IgD-negative memory B cell (primary cell): ENCODE measurements at regions not wholly inside any gene's neighbourhood (a gene's known extent, or its start where the extent isn't known, plus 50 kb on each side); places are given as distances from the start of the nearest gene placed in this dataset.
"Not testable (repeated sequence)": the region's sequence is repeated elsewhere in the genome, so short reads cannot be mapped to it uniquely, and the experiment has no call there.

Source experiments
- H3K27ac Mint-ChIP-seq, 3 donors: one replicate each; pipeline ENCODE4 v1.8.0; 2020 to 2022; ENCODE audit warnings: mild to moderate bottlenecking in 3 of 3, mixed read lengths in 3 of 3, moderate library complexity in 1 of 3
- H3K27me3 Mint-ChIP-seq: one replicate; pipeline ENCODE4 v1.8.0; 2021; ENCODE audit warnings: mixed read lengths
- H3K36me3 Mint-ChIP-seq: one replicate; pipeline ENCODE4 v1.8.0; 2020; ENCODE audit warnings: mild to moderate bottlenecking, mixed read lengths
- H3K4me1 Mint-ChIP-seq, 3 donors: one replicate each; pipeline ENCODE4 v1.8.0; 2020 to 2022; ENCODE audit warnings: mixed read lengths in 3 of 3, mild to moderate bottlenecking in 1 of 3
- H3K4me3 Mint-ChIP-seq, 4 donors: one replicate each; pipeline ENCODE4 v1.8.0; 2020 to 2022; ENCODE audit warnings: mild to moderate bottlenecking in 4 of 4, mixed read lengths in 4 of 4, moderate library complexity in 3 of 4
- H3K9me3 Mint-ChIP-seq, 3 donors: one replicate each; pipeline ENCODE4 v1.8.0; 2020 to 2021; ENCODE audit warnings: mixed read lengths in 3 of 3, mild to moderate bottlenecking in 1 of 3

DNA sequence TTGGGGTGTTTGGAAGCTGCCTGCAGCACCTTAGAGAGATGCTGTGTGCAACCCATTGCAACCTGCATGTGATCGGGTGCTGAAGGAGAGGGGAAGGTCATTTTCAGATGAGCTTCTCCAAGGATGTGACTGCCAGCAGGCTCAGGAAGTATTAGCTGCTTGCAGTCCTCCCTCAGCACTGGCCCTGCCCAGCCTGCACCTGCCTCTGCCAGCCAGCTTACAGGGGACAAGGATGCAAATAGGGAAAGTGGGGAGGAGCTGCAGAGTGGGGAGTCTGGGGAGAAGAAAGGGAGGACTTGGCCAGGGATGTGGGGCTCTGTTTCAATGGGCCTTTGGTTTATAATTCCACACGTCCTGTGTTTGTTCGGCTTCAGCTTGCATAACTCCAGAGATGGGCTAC is 254.5 kb downstream of the RRAGC start:
- H3K36me3 Mint-ChIP-seq, result peaks cover 4% of the 10 kb centered on the region
- H3K27ac Mint-ChIP-seq, result no peak overlapping the region
- H3K27me3 Mint-ChIP-seq, result peaks cover 19% of the 10 kb centered on the region
- no peaks in the 10 kb centered on the region for H3K9me3 Mint-ChIP-seq
- peaks cover 0 to 1% (median 0%) of the 10 kb centered on the region in 3 donors for H3K4me1 Mint-ChIP-seq
- H3K4me3 Mint-ChIP-seq, result no peak overlapping the region

GRCh38 chr1:38603907-38604306 is 255.7 kb downstream of the RRAGC start:
- H3K27ac Mint-ChIP-seq, result no peak overlapping the region
- H3K27me3 Mint-ChIP-seq, result peaks cover 19% of the 10 kb centered on the region

GRCh38 chr1:38600905-38601304 is 258.7 kb downstream of the RRAGC start:
- Mint-ChIP-seq H3K9me3 (no peaks in the 10 kb centered on the region), H3K36me3 (peaks cover 5% of the 10 kb centered on the region), H3K27ac (no peak overlapping the region), H3K27me3 (peaks cover 22% of the 10 kb centered on the region), H3K4me3 (no peak overlapping the region), H3K4me1 (peaks cover 0 to 1% (median 0%) of the 10 kb centered on the region in 3 donors)

More at GRCh38 chr1:38603907-38604306, 255.7 kb downstream of the RRAGC start:
- no peaks in the 10 kb centered on the region for H3K9me3 Mint-ChIP-seq
- H3K36me3 Mint-ChIP-seq, result peaks cover 5% of the 10 kb centered on the region
- peaks cover 0 to 1% (median 0%) of the 10 kb centered on the region in 3 donors for H3K4me1 Mint-ChIP-seq
- H3K4me3 Mint-ChIP-seq, result no peak overlapping the region

GRCh38 chr1:38600286-38600685 is 259.3 kb downstream of the RRAGC start:
- peaks cover 27% of the 10 kb centered on the region for H3K27me3 Mint-ChIP-seq

GRCh38 chr1:38598118-38598517 is 261.5 kb downstream of the RRAGC start:
- H3K4me1 Mint-ChIP-seq, result peaks cover 0 to 1% (median 0%) of the 10 kb centered on the region in 3 donors
- H3K4me3 Mint-ChIP-seq, result no peak overlapping the region
- no peak overlapping the region for H3K27ac Mint-ChIP-seq
- peaks cover 6 to 15% (median 7%) of the 10 kb centered on the region in 3 donors for H3K9me3 Mint-ChIP-seq
- H3K36me3 Mint-ChIP-seq, result peaks cover 5% of the 10 kb centered on the region
- peaks cover 32% of the 10 kb centered on the region for H3K27me3 Mint-ChIP-seq

More at GRCh38 chr1:38600286-38600685, 259.3 kb downstream of the RRAGC start:
- peaks cover 0 to 2% (median 1%) of the 10 kb centered on the region in 3 donors for H3K9me3 Mint-ChIP-seq
- no peak overlapping the region for H3K4me3 Mint-ChIP-seq
- H3K4me1 Mint-ChIP-seq, result peaks cover 0 to 1% (median 0%) of the 10 kb centered on the region in 3 donors
- H3K27ac Mint-ChIP-seq, result no peak overlapping the region
- H3K36me3 Mint-ChIP-seq, result peaks cover 5% of the 10 kb centered on the region

DNA sequence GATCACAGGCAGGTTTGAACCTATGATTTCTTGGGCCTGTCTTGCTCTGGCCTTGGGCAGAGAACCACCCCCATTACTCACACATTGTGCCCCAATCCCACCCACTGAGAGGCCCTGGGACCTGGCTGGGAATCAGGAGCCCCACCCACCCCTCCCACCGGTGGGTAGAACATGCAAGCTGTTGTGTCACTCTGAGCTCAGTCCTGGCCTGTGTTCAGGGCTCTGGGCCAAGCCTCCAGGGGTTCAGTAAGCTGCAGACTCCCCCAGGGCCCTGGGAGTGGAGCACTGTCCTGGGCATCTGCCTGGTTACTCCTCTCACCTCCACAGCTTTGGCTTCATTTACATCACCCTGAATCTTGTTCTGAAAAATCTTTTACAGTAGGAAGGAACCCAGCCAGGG is 270.5 kb downstream of the RRAGC start:
- Mint-ChIP-seq H3K36me3 (no peaks in the 10 kb centered on the region), H3K27me3 (peaks cover 13% of the 10 kb centered on the region), H3K4me1 (peaks cover 0 to 5% (median 4%) of the 10 kb centered on the region in 3 donors), H3K4me3 (peak overlapping the region in 1 of 4 donors; percentile 3), H3K27ac (no peak overlapping the region), H3K9me3 (peaks cover 3 to 7% (median 4%) of the 10 kb centered on the region in 3 donors)

DNA sequence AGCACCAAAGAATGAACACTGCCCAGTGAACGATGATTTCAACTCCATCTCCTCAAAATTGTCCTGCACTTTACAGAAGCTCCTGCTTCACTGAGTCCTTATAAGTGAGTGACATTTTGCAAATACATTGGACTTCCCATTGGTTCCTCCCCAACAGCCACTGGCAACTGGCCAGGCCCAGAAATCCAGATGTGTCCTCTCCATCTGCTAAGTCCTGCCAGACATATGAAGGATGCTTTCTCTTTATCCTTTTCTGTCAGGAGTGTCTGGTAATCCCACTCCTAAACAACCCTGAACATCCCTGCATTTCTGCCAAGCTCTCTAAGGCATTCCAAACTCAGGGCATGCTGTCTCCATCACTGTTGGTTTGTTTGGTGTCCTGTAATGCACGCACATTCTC is 271.8 kb downstream of the RRAGC start:
- Mint-ChIP-seq H3K27ac (no peak overlapping the region), H3K9me3 (peaks cover 3 to 6% (median 5%) of the 10 kb centered on the region in 3 donors), H3K27me3 (peaks cover 6% of the 10 kb centered on the region), H3K36me3 (peaks cover 2% of the 10 kb centered on the region), H3K4me3 (no peak overlapping the region), H3K4me1 (peaks cover 0 to 5% (median 4%) of the 10 kb centered on the region in 3 donors)

GRCh38 chr1:38586993-38587646 is 272.5 kb downstream of the RRAGC start:
- H3K27me3 Mint-ChIP-seq, result peaks cover 4% of the 10 kb centered on the region
- peaks cover 0 to 5% (median 4%) of the 10 kb centered on the region in 3 donors for H3K4me1 Mint-ChIP-seq
- peaks cover 2% of the 10 kb centered on the region for H3K36me3 Mint-ChIP-seq
- H3K4me3 Mint-ChIP-seq, result peak overlapping the region in 2 of 4 donors; percentile 79
- peaks cover 2 to 5% (median 3%) of the 10 kb centered on the region in 3 donors for H3K9me3 Mint-ChIP-seq
- no peak overlapping the region for H3K27ac Mint-ChIP-seq

- no peak overlapping the region for H3K4me3 Mint-ChIP-seq
- H3K4me1 Mint-ChIP-seq, result peaks cover 0 to 5% (median 4%) of the 10 kb centered on the region in 3 donors
- no peak overlapping the region for H3K27ac Mint-ChIP-seq
- H3K36me3 Mint-ChIP-seq, result peaks cover 2% of the 10 kb centered on the region
- peaks cover 4% of the 10 kb centered on the region for H3K27me3 Mint-ChIP-seq
- peaks cover 3 to 5% (median 5%) of the 10 kb centered on the region in 3 donors for H3K9me3 Mint-ChIP-seq
These were observed 273.6 kb downstream of the RRAGC start for GRCh38 chr1:38585971-38586370.

DNA sequence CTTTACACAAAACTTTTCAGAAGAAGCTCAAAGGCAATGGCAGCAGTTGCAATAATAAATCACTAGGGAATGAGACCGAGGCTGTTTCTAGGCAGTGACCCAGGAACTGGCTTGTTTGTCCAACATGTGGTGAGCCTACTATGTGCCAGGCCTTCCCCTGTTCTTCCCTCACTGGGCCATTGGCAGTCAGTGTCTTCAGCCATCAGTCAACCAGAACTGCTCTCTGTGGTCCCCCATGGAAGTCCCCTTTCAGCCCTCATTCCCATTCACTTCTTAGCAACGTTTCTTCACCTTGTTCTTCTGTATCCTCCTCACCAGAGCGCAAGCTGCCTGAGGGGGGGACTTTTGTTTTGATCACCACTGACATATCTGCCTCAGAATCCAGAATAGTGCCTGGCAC is 274.1 kb downstream of the RRAGC start:
- Mint-ChIP-seq H3K27me3 (peaks cover 4% of the 10 kb centered on the region), H3K4me1 (peaks cover 0 to 5% (median 4%) of the 10 kb centered on the region in 3 donors), H3K27ac (no peak overlapping the region), H3K9me3 (peaks cover 3 to 5% (median 4%) of the 10 kb centered on the region in 3 donors), H3K36me3 (peaks cover 2% of the 10 kb centered on the region), H3K4me3 (no peak overlapping the region)

DNA sequence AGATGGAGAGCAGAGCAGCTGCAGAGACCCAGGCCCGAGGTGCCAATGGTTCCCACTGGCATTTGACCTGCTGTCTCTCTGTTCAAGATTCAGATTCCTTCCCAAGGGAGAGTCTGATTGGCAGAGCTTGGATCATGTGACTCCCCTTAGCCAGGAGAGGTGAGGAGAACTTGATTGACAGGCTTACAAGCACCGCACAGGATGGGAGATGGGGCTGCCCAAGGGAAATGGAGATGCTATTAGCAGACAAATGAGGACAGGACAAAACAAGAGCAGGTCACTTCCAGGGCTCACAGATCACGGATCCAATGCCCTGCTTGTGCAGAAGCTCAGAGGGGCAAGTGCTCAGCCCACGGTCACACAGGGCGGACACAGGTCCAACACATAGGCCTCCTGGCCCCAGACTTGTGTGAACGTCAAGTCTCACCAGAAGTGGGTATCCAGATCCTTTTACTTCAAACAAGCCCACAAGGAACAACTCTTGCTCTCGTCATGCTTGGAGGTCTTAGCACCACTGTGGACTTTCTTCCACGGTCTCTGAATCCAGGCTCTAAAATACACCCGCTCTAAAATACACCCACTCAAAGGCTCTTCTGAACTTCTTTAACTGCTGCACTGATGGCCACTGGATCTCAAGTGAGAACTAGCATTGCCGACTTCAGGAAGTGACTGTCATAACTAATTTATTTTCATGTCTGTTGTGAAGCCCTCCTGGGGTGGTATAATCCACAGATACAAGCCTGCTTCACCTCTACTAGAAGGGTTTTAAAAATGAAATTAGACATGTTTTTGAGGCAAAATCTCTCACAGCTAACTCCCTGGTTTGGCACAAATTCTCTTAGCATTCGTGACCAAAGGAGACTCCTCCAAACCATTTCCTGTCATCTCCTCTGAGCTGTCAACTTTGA is 274.9 kb downstream of the RRAGC start:
- Mint-ChIP-seq H3K9me3 (peaks cover 2 to 5% (median 3%) of the 10 kb centered on the region in 3 donors), H3K36me3 (peaks cover 2% of the 10 kb centered on the region), H3K4me3 (no peak overlapping the region), H3K27ac (no peak overlapping the region), H3K27me3 (peaks cover 9% of the 10 kb centered on the region), H3K4me1 (peaks cover 0 to 5% (median 4%) of the 10 kb centered on the region in 3 donors)

GRCh38 chr1:38583287-38583686 is 276.3 kb downstream of the RRAGC start:
- not testable (repeated sequence) for H3K4me1 Mint-ChIP-seq, H3K36me3 Mint-ChIP-seq, H3K4me3 Mint-ChIP-seq, H3K9me3 Mint-ChIP-seq, H3K27ac Mint-ChIP-seq
- H3K27me3 Mint-ChIP-seq, result peaks cover 21% of the 10 kb centered on the region

GRCh38 chr1:38581396-38581795 is 278.2 kb downstream of the RRAGC start:
- Mint-ChIP-seq H3K27me3 (peaks cover 31% of the 10 kb centered on the region), H3K36me3 (peaks cover 2% of the 10 kb centered on the region), H3K9me3 (peaks cover 2 to 5% (median 3%) of the 10 kb centered on the region in 3 donors), H3K27ac (no peak overlapping the region), H3K4me3 (no peak overlapping the region), H3K4me1 (peaks cover 0 to 5% (median 3%) of the 10 kb centered on the region in 3 donors)

GRCh38 chr1:38580594-38580993 is 279.0 kb downstream of the RRAGC start:
- H3K36me3 Mint-ChIP-seq, result peaks cover 2% of the 10 kb centered on the region
- H3K9me3 Mint-ChIP-seq, result peaks cover 2 to 5% (median 3%) of the 10 kb centered on the region in 3 donors
- H3K4me3 Mint-ChIP-seq, result no peak overlapping the region
- H3K27ac Mint-ChIP-seq, result peak overlapping the region in 1 of 3 donors; percentile 36
- H3K4me1 Mint-ChIP-seq, result peaks cover 0 to 5% (median 3%) of the 10 kb centered on the region in 3 donors
- peaks cover 31% of the 10 kb centered on the region for H3K27me3 Mint-ChIP-seq

DNA sequence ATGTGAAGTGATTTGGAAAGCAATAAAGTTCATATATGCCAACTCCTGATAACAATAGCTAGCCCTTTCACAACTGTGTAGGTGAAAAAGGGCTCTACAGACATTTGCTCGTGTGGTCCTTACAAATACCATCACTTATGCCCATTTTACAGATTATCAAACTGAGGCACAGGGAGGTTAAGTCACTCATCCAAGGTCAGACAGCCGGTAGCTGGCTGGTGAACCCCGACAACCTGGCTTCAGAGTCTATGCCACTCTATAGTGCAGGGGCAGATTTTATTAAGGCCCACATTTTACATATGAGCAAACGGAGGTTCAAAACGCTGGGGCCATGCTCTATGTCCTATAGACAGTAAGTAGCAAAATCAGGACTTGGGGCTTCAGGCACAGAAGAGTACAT is 280.5 kb downstream of the RRAGC start:
- Mint-ChIP-seq H3K4me3 (peak overlapping the region in 2 of 4 donors; percentile 63 to 67), H3K4me1 (peaks cover 0 to 5% (median 3%) of the 10 kb centered on the region in 3 donors), H3K9me3 (peaks cover 2 to 5% (median 3%) of the 10 kb centered on the region in 3 donors), H3K27ac (no peak overlapping the region), H3K36me3 (peaks cover 2% of the 10 kb centered on the region), H3K27me3 (peaks cover 30% of the 10 kb centered on the region)
